ENCODE measurements at regions not wholly inside any gene's neighbourhood (a gene's known extent, or its start where the extent isn't known, plus 50 kb on each side); places are given as distances from the start of the nearest gene placed in this dataset.
"Not testable (repeated sequence)": the region's sequence is repeated elsewhere in the genome, so short reads cannot be mapped to it uniquely, and the experiment has no call there.

DNA sequence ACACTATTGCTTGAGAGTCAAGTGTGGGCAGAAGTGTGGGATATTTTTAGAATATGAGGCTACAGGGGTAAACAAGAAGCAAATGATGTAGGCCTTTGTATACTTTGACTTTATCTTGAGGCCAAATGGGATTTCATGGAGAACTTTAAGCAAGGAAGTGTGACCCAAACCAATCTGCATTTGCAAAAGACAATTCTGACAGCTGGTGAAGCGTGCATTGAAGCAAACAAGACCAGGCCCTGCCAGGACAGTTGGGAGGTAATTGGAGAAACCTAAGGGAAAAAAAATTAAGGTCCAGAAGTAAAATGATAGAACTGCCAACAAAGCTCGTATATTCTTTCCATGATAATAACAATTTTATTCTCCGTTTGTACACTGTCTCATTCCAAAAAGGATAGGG is 168.3 kb downstream of the TM2D1 start:
- H3K4me1 ChIP-seq (ENCODE audit: low read depth) = no peaks in the 10 kb centered on the region
- TF ChIP-seq, protein P1, sequence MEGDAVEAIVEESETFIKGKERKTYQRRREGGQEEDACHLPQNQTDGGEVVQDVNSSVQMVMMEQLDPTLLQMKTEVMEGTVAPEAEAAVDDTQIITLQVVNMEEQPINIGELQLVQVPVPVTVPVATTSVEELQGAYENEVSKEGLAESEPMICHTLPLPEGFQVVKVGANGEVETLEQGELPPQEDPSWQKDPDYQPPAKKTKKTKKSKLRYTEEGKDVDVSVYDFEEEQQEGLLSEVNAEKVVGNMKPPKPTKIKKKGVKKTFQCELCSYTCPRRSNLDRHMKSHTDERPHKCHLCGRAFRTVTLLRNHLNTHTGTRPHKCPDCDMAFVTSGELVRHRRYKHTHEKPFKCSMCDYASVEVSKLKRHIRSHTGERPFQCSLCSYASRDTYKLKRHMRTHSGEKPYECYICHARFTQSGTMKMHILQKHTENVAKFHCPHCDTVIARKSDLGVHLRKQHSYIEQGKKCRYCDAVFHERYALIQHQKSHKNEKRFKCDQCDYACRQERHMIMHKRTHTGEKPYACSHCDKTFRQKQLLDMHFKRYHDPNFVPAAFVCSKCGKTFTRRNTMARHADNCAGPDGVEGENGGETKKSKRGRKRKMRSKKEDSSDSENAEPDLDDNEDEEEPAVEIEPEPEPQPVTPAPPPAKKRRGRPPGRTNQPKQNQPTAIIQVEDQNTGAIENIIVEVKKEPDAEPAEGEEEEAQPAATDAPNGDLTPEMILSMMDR (IDR thresholded peaks at IDR 0.05) = no peak
- intact Hi-C loops (cut with DNase I, micrococcal nuclease) = no loop called here
- no peaks in the 10 kb centered on the region for H3K36me3 ChIP-seq (ENCODE audit: low read depth)
- ATAC-seq (no peak), DNase-seq (no peak)
- H3K4me3 ChIP-seq = no peak overlapping the region
- peaks cover 4% of the 10 kb centered on the region for H3K9me3 ChIP-seq

DNA sequence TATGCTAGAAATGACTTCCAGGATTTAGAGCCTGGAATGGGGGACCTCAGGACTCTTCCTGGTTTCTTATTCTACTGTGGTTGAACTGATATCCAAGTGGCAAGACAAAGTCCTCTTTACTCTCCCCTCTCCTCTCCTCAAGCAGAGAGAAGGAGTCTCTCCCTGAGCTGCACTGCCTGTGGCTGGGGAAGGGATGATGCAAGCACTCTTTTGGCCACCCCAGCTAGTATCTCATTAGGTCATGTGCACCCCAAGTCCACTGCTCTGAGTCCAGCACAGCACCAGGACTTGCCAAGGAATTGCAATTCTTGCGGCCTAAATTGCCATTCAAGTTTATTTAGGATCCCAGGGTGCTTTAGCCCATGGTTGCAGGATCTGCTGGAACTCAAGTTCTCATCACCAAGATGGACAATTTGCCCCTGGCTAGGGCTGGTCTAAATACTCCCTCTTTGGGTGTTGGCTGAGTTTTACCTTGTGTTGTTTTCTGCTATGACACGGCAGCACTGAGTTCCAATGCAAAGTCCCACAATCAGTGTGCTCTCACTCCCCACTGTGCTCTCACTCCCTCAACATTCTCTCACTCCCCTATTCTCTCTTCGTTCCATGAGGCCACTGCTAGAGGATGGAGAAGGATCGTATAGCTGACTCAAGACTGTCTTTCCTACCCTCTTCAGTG is 172.2 kb downstream of the TM2D1 start:
- no peak for DNase-seq
- H3K9me3 ChIP-seq = peaks cover 4% of the 10 kb centered on the region
- TF ChIP-seq, protein P1 (IDR thresholded peaks at IDR 0.05) = no peak
- no peaks in the 10 kb centered on the region for H3K4me1 ChIP-seq (ENCODE audit: low read depth)
- H3K36me3 ChIP-seq (ENCODE audit: low read depth) = no peaks in the 10 kb centered on the region
- intact Hi-C loops (cut with DNase I, micrococcal nuclease) = no loop called here
- H3K4me3 ChIP-seq = no peak overlapping the region
- no peak for ATAC-seq

DNA sequence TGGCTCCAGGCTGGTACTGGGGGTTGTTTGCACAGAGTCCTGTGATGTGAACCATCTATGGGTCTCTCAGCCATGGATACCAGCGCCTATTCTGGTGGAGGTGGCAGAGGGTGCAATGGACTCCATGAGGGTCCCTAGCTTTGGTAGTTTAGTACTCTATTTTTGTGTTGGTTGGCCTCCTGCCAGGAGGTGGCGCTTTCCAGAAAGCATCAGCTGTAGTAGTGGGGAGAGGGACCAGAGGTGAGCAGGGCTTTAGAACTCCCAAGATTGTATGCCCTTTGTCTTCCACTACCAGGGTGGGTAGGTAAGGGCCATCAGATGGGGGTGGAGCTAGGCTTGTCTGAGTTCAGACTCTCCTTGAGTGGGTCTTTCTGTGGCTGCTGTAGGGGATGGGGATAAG is 177.6 kb downstream of the TM2D1 start:
- ATAC-seq; H3K4me1 ChIP-seq (ENCODE audit: low read depth); H3K36me3 ChIP-seq (ENCODE audit: low read depth); intact Hi-C loops (cut with DNase I, micrococcal nuclease); H3K4me3 ChIP-seq; H3K9me3 ChIP-seq: not testable (repeated sequence)
- DNase-seq = peak in 1 of 3 donors; percentile 27

DNA sequence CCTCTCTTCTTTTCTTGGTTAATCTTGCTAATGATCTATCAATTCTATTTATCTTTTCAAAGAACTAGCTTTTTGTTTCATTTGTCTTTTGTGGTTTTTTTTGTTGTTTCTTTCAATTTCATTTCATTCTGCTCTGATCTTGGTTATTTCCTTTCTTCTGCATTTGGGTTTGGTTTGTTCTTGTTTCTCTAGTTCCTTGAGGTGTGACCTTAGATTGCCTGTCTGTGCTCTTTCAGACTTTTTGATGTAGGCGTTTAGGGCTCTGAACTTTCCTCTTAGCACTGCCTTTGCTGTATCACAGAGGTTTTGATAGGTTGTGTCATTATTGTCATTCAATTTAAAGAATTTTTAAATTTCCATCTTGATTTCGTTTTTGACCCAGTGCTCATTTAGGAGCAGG is 180.1 kb downstream of the TM2D1 start:
- H3K4me3 ChIP-seq; H3K36me3 ChIP-seq (ENCODE audit: low read depth); H3K4me1 ChIP-seq (ENCODE audit: low read depth); H3K9me3 ChIP-seq; ATAC-seq; DNase-seq; intact Hi-C loops (cut with DNase I, micrococcal nuclease): not testable (repeated sequence)

DNA sequence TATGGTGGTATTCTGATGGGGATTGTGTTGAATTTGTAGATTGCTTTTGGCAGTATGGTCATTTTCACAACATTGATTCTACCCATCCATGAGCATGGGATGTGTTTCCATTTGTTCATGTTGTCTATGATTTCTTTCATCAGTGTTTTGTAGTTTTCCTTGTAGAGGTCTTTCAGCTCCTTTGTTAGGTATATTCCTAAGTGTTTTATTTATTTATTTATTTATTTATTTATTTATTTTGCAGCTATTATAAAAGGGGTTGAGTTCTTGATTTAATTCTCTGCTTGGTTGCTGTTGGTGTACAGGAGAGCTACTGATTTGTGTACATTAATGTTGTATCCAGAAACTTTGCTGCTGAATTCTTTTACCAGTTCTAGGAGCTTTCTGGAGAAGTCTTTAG is 181.4 kb downstream of the TM2D1 start:
- H3K9me3 ChIP-seq; H3K4me1 ChIP-seq (ENCODE audit: low read depth); DNase-seq; ATAC-seq; intact Hi-C loops (cut with DNase I, micrococcal nuclease); H3K4me3 ChIP-seq; H3K36me3 ChIP-seq (ENCODE audit: low read depth): not testable (repeated sequence)

DNA sequence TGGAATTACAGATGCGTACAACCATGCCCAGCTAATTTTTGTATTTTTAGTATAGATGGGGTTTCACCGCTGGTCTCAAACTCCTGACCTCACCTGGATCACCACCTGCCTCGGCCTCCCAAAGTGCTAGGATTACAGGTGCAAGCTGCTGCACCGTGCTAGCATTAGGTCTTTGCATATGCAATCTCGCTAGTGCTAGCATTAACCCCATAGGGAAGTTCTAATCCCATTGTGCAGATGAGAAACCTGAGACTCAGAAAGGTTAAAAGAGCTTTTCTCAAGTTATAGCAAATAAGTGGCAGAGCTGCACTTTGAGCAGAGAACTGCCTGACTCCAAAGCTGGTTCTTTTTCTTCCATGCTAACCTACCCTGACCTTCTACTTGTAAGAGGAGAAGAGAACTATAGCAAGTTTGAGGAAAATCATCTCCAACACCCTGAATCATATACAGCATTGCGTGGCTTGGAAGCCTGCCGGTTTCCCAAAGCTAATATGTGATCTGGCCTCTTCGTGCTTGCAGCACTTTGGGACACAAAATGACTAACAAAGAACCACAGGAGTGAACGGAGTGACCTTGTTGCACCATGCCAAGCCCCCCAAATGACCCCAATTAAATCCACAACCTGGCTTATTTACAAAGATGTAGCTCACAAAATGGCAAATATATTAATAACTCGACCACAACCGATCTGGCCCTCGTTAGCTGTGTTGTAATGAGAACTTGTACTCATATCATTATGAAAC is 185.1 kb downstream of the TM2D1 start:
- H3K4me1 ChIP-seq (ENCODE audit: low read depth) = no peaks in the 10 kb centered on the region
- TF ChIP-seq, protein P1 (IDR thresholded peaks at IDR 0.05) = no peak
- ATAC-seq = no peak
- H3K9me3 ChIP-seq = no peaks in the 10 kb centered on the region
- no peak for DNase-seq
- H3K36me3 ChIP-seq (ENCODE audit: low read depth) = no peaks in the 10 kb centered on the region
- intact Hi-C loops (cut with DNase I, micrococcal nuclease) = no loop called here
- H3K4me3 ChIP-seq = no peak overlapping the region

DNA sequence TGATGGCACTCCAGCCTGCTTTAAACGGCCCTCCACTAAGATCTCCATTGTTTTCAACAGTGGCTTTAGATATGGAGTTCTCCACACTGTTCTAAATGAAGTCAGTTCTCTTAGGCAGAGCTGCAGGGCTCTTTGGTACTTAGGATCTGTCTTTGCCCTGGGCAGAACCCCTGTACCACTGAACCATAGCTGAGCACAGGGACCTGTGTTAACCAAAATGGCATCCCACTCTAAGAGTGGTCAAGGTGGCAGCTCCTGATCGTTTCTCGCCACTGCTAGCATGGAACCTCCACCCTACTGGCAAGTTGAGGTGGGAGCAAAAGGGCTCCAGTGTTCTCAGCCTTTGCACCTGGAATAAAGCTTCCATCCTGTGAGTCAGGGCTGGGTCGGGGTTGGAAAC is 186.7 kb downstream of the TM2D1 start:
- H3K36me3 ChIP-seq (ENCODE audit: low read depth) = no peaks in the 10 kb centered on the region
- DNase-seq (no peak), ATAC-seq (no peak)
- no peaks in the 10 kb centered on the region for H3K4me1 ChIP-seq (ENCODE audit: low read depth)
- H3K9me3 ChIP-seq = no peaks in the 10 kb centered on the region
- TF ChIP-seq, protein P1 (IDR thresholded peaks at IDR 0.05) = no peak
- intact Hi-C loops (cut with DNase I, micrococcal nuclease) = no loop called here
- H3K4me3 ChIP-seq = no peak overlapping the region
